ENCODE measurements at regions not wholly inside any gene's neighbourhood (a gene's known extent, or its start where the extent isn't known, plus 50 kb on each side); places are given as distances from the start of the nearest gene placed in this dataset.
"Not testable (repeated sequence)": the region's sequence is repeated elsewhere in the genome, so short reads cannot be mapped to it uniquely, and the experiment has no call there.

DNA sequence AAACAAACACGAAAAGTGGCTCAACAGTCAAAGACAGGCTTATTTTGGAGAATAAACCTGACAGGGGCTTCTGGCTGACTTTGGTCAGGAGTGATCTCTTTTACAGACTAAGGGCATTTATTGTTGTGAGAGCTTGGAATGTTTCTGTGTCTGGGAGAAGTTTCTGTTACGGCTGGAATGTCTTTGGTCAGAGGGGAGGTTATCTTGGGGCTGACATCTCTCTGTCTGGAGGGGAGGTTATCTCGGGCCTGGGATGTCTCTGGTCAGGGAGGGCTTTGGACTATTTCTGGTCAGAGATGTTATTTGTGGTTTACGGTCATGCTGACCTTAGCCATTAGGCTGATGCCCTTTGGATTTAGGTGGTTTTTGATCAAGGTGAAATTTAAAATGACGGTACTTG is 345.5 kb upstream of the FSIP2 start:
- no peak for DNase-seq

DNA sequence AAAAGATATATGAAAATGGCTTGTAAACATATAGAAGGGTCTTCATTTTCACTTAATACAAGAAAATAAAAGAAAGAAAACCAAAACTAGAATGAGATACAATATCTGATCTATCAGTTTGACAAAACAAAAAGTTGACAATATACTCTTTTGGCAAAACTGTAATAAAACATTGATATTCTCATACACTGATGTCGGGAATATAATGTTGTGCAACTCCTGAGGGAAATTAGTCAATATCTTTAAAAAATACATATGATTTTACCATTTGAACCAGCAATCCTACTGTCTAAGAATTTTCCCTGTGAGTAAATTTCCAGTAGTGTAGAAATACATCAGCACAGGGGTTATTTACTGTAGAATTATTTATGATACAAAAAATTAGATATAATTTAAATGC is 336.1 kb upstream of the FSIP2 start:
- DNase-seq: no peak

DNA sequence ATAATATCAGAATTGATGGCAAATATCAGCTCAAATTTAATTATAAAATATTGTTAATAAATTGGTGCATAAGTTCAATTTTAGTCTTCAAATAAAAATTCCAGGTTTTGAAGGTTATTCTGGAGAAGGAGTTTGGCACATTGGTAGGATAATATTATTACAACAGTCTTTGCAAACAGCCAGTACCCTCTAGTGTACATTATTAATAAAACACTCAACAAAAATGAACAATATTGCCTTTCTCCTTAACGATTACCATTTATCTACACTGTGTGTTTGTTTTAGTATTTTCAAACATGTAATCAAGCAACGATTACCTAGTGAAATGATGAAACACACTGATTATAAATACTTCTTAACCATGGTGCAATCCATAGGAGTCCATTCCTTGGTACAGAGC is 334.0 kb upstream of the FSIP2 start:
- DNase-seq: no peak

DNA sequence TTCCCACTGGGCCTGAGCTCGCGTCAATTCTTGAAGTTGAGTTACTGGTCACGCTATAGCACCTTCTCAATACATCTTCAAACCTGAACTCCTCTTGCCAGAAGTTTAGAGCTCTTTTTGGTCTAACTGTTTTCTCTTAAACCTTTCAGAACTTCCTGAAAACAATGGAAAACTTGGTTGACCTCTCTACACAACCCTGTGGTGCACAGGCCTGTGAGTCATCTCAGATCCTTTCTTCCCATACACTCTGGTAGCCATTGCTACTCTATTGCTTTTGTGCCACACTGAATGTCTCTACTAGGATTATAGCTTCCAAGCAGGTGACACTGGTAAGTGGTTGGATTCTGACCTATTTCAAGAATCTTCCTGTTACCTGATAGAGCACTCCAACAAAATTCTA is 321.5 kb upstream of the FSIP2 start:
- DNase-seq: no peak

DNA sequence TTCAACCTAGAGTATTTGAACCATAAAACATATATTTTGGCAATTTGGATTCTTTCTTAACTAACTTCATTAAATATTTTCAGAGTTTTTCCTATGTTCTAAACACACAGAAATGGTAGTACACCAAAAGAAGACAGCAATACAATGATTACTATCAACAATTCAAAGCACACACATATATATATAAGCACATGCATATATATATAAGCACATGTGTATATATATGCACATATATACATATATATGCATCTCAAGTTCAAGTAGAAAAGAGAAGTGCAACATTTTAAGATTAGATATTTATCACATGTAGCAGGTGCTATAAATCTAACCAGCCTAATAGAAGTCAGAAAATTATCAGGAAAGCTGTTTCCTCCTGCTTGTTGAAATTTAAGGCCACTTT is 320.9 kb upstream of the FSIP2 start:
- DNase-seq: no peak

DNA sequence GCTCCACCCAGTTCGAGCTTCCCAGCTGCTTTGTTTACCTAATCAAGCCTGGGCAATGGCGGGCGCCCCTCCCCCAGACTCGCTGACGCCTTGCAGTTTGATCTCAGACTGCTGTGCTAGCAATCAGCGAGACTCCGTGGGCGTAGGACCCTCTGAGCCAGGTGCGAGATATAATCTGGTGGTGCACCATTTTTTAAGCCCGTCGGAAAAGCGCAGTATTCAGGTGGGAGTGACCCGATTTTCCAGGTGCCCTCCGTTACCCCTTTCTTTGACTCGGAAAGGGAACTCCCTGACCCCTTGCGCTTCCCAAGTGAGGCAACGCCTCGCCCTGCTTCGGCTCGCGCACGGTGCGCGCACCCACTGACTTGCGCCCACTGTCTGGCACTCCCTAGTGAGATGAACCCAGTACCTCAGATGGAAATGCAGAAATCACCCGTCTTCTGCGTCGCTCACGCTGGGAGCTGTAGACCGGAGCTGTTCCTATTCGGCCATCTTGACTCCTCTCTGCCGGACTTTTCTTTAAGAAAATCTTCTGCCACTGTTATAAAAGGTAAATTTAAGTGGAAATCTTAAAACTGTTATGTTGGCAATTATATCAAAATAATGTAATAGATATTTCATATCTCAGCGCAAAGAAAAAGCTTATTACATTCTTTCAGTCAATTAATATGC is 313.5 kb upstream of the FSIP2 start:
- DNase-seq: not testable (repeated sequence)

DNA sequence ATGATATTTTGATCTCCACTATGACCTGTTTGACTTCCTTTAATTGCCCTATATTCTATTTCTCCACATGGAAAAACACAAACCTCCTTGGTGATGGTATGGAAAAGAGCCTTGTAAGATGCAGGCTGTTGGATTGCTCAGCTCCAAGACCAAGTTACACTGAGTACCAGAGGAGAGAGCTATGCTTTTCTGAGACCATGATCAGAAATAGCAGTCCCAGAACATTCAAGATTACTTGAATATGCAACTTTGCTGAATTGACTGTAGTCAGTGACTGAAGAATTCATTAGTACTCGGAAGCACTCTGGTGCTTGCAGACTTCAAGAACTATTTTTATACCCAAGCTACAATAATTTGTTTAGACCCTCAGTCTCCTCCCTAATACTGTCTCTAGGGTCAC is 310.6 kb upstream of the FSIP2 start:
- no peak for DNase-seq

DNA sequence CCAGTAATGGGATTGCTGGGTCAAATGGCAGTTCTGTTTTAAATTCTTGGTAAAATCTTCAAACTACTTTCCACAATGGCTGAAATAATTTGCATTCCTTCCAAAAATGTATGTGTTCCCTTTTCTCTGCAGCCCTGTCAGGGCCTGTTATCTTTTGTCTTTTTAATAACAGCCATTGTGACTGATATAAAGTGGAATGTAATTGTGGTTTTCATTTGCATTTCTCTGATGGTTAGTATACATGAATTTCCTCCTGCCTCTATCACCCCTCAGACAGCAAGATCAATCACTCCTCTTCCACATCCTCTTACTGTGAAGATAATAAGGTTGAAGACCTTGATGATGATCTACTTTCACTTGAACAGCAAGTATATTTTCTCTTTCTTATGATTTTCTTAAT is 304.8 kb upstream of the FSIP2 start:
- DNase-seq: no peak

DNA sequence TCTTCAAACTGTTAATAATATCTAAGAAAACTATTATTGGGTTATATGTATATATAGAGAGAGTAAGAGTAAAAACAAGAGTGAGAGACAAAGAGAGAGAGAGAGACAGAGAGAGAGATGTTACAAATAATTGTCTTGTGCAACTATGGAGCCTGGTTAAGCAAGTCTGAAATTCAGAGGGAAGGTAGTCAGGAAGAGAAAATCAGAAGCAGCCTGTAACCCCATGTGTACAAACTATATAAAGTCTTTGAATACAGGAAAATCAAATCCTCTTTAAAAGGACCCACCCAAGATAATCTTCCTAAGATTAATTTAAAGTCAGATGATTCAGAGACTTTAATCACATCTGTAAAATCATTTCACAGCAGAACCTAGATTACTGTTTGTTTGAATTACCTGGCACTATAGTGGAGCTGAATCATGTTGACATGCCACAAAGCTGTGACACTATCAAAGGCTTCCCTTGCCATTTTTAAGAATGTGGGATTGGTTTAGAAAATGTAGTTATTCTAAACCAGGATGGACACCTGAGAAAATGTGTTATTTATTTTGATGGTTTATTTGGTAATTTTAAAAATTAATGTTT is 301.7 kb upstream of the FSIP2 start:
- no peak for DNase-seq

DNA sequence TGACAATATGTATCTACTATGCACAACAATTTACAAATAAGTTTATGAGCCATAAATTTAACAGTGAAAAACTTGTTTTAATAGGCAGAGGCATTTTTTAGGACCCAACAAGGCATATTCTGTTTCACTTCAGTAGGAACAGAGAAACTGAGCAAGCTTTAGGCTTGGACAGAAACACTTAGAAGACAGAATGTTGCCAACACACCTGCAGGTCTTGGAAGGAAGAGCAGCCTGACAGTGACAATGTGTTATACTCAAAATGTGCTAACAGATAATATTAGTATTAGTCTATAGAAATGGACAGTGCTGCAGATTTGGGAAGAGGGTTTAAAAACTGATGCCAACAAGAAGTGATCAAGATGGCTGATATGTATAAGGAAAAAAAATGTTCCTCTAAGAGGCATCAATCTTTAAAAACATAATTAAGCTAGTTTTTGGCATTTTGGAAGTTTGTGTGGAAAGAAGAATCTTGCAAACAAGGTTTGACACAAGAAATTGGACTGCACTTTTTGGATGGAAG is 297.1 kb upstream of the FSIP2 start:
- DNase-seq: no peak

DNA sequence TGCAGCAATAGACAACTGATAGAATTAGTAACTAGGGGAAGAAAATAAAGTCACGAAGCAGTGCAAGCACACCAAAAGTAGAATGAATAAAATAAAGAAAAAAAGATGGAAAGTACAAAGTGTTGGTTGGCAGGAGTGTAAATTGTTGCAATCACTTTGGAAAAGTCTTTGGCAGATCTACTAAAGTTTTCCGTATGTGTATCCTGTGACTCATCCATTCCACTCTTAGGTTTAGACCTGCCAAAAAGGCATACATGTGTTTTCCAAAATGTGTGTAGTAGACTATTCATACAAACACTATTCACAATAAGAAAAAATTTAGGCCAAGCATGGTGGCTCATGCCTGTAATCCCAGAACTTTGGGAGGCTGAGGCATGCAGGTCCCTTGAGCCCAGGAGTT is 282.1 kb upstream of the FSIP2 start:
- no peak for DNase-seq

DNA sequence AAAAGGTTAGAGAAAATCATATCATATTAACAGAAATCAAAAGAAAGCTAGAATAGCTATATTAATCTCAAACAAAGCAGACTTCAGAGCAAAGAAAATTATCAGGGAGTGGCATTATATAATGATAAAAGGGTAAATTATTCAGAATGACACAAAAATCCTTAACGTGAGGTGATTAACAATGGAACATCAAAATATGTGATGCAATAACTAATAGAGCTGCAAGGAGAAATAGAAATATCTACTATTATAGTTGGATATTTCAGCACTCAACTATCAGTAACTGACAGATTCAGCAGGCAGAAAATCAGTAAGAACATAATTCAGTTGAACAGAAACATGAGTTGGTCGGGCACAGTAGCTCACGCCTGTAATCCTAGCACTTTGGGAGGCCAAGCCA is 275.1 kb upstream of the FSIP2 start:
- DNase-seq: no peak

DNA sequence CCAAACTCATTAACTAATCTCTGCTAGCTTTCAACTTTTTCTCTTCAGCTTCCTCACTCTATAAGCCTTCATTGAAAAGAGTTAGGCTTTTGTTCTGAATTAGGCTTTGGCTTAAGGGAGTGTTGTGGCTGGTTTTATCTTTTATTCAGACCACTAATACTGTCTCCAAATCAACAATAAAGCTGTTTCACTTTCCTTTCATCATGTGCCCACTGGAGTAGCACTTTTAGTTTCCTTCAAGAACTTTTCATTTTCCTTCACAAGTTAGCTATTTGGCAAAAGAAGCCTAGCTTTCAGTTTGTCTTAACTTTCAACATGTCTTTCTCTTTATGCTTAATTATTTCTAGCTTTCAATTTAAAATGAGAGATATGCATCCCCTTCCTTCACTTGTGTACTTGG is 271.7 kb upstream of the FSIP2 start:
- no peak for DNase-seq

DNA sequence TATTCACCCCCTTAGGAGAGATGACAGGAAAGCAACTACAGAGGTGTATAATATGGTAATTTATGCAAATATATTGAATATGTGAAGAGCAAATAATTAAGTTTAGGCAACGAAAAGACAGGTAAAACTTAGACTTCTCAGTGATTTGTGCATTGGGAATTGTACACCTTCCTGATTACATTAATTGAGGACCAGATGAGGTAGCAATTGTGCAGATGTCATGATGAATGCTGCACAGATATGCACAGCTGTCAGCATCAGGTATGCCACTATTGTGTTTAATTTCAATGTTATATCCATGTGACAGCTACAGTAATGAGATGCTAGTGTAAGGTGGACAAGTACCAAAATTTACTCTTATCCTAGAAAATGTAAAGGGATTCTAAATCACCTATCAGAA is 267.2 kb upstream of the FSIP2 start:
- DNase-seq: no peak

DNA sequence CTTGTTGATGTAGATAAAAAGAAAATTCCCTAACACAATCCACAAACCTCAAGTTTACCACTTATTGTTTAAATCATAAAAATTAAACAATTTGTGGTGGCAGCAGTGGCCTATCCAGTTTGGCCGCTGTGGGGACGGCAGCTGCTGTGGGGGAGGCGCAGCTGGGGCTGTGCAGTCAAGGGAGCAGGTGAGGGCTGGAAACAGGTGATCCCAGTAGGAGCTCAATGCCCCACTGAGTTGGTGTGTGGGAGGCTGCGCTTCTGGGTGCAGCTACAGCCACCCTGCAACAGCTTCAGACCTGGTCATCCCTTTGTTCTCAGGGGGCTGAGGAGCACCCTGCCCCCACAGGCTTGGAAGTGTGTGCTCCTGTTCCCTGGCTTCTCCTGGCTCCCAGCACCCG is 266.0 kb upstream of the FSIP2 start:
- DNase-seq: no peak

DNA sequence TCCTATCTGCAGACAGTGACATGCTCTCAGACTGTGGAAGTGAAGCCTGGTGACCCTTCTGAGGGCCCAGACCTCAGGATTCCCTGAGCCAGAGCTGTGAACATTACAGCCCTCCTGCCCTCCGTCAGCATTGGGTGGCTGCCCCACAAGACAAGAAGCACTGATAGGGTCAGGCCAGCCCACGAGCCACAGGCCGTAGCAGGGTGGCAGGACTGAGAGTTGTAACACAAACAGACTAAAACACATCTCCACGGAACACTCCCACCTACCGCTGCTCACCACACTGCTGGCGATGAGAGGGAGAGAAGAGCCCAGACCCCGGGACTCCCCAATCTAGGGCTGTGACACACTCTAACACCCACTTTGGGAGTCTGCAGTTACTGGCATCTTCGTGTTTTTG is 264.8 kb upstream of the FSIP2 start:
- DNase-seq: no peak

DNA sequence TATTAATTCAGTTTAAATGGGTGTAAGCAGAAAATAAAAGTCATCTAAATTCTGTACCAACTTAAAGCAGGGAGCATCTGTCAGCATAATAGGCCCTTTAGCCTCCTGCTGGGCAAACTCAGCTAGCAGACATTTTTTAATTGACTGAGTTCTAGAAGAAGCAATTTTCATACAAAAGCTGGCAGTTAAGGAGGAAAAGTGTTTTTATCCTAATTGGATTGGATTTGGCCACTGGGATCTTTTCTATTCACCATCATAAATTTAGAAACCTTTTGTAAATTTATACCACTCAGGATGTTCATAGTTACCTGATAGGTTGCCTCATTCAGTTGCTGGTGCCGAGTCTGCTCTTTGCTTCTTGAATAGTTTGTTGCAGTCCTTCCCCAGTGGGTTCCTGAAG is 262.7 kb upstream of the FSIP2 start:
- DNase-seq: no peak

DNA sequence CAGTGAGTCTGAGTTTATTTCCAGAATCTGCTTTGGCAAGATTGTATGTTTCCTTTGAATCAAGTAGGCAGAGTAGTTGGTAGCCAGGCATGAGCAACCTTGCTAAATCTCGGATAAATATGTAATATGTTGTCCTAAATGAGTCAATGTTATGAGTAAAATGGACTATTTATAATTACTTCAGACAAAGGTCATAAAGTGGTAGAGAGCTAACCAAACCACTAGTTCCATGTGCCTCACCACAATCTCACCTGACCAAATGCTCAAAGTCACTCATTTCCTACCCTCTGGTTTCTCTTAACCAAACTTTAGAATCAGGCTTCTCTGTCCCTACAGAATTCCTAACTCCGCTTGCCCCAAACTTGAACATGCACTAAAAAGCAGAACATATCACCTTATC is 261.2 kb upstream of the FSIP2 start:
- no peak for DNase-seq

DNA sequence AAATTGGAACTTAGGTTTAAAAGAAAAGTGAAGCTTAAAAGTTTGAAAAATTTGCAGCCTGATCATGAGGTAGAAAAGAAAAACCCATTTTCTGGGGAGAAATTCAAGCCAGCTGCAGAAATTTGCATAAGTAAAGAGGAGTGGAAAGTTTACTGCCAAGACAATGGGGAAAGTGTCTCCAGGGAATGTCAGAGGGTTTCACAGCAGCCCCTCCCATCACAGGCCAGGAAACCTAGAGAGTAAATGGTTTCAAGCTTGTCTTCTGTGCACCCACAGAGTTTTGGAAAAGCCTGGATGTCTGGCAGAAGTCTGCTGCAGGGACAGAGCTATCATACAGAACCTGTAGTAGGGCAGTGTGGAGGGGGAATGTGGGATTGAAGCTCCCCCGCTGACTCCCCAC is 254.0 kb upstream of the FSIP2 start:
- DNase-seq: no peak

DNA sequence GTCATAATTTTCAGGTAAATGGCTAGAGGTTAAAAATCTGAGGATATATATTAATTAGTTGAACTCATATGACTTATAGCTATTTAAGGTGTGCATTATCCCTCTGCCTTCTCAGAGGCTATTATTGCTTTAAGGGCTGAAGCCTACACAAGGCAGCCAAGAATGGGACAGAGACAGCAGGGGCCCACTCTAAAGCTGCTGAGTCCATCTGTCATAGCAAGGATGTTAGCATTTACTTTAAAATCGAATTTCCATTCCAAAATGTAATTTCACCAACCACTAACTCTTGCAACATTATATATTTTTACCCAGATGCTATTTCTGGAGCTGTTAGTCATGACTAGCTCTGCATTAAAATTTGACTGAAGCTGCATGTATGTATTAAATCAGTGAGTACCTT is 236.3 kb upstream of the FSIP2 start:
- DNase-seq: no peak

DNA sequence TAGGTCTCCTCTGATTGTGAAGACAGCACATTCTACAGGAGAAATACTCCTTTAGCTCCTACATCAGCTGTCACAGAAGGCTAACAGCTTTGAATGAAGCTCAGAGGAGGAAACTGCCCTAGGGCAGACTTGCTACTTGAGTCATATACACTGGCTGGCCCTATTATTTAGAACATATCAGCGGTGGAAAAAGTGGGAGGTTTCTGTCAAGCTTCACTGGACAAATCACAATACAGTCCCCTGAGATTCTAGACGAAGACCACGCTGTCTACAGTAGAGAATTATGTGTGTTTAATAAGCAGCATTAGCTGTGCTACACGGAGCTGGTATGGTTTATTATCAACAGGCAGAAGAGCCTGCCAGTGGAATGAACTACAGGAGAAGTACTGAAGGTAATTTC is 230.9 kb upstream of the FSIP2 start:
- peak; percentile 85 for DNase-seq

DNA sequence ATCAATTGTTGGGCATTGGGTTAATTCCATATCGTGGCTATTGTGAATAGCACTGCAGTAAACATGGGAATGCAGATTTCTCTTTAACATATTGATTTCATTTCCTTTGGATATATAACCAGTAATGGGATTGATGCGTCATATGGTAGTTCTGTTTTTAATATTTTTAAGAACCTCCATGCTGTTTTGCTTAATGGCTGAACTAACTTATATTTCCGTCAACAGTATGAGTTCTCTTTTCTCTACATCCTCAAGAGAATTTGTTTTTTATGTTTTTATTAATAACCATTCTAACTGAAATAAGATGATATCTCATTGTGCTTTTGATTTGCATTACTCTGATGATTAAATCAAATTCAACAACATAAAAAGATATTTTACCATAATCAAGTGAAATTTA is 228.5 kb upstream of the FSIP2 start:
- no peak for DNase-seq

DNA sequence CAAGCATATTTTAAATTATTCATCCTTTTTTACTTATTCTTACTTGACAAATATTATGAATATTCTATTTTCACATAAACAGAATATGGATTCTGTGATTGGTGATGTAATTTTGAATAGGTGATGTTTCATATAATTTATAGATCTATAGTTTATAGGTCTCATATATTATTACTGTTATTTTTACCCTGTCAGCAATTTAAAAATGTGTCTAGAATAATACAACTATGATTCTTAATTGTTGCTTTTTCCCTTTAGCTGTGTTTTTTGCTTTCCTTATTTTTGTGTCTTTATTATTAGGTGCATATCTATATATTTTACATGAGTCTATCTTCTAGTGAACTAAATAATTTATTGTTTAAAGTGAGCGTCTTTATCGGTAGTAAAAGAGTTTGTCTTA is 226.7 kb upstream of the FSIP2 start:
- DNase-seq: no peak

DNA sequence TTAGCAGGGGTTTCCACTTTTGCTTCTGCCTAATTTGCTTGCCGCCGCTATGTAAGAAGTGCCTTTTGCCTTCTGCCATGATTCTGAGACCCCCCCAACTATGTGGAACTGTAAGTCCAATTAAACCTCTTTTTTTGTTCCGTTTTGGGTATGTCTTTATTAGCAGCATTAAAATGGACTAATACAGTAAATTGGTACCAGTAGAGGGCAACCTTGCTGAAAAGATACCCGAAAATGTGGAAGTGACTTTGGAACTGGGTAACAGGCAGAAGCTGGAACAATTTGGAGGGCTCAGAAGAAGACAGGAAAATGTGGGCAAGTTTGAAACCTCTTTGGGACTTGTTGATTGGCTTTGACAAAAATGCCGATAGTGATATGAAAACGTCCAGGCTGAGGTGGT is 216.1 kb upstream of the FSIP2 start:
- DNase-seq: no peak

DNA sequence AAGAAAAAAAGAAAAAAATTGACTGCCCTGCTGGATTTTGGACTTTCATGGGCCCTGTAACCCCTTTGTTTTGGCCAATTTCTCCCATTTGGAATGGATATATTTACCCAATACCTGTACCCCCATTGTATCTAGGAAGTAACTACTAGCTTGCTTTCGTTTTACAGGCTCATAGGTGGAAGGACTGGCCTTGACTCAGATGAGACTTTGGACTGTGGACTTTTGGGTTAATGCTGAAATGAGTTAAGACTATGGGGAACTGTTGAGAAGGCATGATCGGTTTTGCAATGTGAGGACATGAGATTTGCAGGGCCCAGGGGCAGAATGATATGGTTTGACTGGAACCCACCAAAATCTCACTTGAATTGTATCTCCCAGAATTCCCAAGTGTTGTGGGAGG is 214.4 kb upstream of the FSIP2 start:
- DNase-seq: not testable (repeated sequence)
